Fibroblast of mammary gland (primary cell): ENCODE measurements at regions not wholly inside any gene's neighbourhood (a gene's known extent, or its start where the extent isn't known, plus 50 kb on each side); places are given as distances from the start of the nearest gene placed in this dataset.

ENCODE experiments used
- DNase-seq: peaks from one replicate; pipeline ENCODE4 v3.0.0-alpha.2; 2010; ENCODE audit warnings: low read depth
- H3K4me3 ChIP-seq: 2 replicates; pipeline ENCODE4 v1.5.1; 2011; ENCODE audit warnings: low read depth, mild to moderate bottlenecking, low read length, moderate library complexity; ENCODE audit not compliant: control insufficient read depth
- TF ChIP-seq, protein P1 (sequence below): conservative IDR thresholded peaks from 2 replicates; pipeline ENCODE4 v1.5.1; 2011; ENCODE audit warnings: low read depth, low read length, inconsistent platforms; ENCODE audit not compliant: control insufficient read depth, insufficient read depth

DNA sequence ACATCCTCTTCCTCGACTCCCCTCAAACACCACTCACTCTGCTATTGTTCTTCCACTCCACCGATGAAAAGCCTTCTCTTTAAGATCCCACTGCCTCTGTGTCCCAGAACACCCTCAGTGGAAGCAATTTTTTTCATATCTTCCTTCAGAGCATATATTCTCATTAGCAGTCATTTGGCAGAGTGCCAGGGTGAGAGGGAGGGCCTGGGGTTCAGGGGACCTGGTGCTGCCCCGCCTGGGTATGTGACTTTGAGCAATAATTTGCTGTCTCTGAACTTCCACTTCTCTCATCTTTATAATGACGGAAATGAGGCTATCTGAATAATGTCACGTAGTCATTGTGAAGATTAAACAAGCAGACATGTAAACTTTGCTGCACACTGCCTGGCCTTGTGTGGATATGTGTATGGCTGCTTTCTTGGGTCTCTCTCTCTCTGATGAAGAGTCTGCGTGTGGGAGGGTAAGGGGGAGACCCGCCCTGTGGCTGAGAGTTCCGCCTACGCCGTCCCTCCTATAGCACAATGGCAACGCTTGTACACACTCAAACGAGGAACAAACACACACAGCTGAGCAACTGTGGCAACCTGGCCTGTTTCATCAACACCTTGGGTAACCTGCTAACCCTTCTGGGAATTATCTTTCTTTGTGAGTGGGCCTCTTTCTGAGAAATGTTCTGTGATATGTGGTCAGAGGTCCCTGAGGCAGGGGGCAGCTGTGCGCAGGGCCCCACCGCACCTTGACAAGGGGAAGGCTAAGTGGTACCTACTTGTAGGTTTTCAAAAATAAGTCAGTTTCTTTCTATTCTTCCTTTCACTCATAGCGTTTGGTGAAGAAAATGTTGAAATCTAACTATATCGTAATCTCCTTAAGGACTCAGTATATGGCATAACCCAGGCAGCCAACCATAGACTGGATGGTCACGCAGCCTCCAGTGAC is 369.8 kb downstream of the SV2B start:
- TF ChIP-seq, protein P1, sequence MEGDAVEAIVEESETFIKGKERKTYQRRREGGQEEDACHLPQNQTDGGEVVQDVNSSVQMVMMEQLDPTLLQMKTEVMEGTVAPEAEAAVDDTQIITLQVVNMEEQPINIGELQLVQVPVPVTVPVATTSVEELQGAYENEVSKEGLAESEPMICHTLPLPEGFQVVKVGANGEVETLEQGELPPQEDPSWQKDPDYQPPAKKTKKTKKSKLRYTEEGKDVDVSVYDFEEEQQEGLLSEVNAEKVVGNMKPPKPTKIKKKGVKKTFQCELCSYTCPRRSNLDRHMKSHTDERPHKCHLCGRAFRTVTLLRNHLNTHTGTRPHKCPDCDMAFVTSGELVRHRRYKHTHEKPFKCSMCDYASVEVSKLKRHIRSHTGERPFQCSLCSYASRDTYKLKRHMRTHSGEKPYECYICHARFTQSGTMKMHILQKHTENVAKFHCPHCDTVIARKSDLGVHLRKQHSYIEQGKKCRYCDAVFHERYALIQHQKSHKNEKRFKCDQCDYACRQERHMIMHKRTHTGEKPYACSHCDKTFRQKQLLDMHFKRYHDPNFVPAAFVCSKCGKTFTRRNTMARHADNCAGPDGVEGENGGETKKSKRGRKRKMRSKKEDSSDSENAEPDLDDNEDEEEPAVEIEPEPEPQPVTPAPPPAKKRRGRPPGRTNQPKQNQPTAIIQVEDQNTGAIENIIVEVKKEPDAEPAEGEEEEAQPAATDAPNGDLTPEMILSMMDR, result no peak
- no peak for DNase-seq
- no peak overlapping the region for H3K4me3 ChIP-seq

DNA sequence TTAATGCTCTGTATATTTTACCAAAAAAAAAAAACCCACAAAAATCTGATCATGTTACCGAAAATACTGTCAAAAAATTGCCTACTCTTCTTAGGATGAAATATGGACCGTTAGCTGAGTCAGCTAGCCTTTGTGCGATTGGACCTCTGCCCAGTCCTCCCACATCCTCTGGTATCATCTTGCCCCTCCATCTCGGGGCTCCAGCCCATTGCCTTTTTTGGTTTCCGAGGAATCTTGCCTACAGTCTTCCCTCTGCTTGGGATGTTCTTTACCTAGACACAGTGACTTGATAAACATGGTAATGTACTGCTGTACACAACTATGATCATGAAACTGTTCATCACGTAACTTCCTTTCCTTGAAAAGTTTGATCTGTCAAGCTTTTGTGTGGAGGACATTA is 371.4 kb downstream of the SV2B start:
- no peak overlapping the region for H3K4me3 ChIP-seq
- peak; percentile 82 for DNase-seq
- TF ChIP-seq, protein P1, result no peak

DNA sequence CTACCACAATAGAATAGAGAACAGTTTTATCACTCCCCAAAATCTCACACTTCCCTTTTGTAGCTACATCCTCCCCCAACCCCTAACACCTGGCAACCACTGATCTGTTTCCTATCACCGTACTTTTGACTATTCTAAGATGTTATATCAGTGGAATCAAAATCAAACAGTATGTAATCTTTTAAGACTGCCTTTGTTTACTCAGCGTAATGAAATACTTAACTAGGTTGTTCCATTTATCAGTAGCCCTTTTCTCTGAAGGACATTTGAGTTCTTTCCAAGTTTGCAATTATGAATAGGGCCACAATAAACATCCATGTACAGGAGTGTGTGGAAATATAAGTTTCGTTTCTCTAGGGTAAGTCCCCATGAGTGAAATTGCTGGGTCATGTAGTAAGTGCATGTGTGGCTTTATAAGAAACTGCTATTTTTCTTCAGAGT is 372.3 kb downstream of the SV2B start:
- H3K4me3 ChIP-seq, result no peak overlapping the region
- DNase-seq, result no peak
- TF ChIP-seq, protein P1, result no peak

DNA sequence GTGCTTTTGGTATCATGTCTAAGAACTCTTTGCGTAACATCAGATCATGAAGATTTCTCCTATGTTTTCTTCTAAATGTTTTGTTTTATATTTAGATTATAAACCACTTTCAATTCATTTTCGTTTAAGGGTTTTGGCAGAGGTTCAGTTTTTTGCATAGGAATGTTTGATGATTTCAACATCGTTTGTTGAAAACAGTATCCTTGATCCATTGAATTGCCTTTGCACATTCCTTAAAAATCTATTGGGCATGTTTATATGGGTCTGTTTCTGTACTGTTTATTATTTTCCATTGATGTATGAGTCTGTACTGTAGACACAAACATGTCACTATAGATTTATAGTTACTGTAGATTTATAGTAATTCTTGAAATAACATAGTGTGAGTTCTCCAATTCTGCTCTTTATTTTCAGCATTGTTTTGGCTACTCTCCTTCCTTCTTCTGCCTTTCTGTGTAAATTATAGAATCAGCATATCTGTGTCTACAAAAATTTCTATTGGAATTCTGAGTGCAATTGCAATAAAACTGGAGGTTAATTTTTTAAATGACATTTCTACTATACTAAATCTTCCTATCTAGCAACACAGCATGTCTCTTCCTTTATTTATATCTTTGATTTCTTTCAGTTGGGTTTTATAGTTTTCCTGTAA is 374.0 kb downstream of the SV2B start:
- H3K4me3 ChIP-seq, result no peak overlapping the region
- DNase-seq, result peak; percentile 38
- TF ChIP-seq, protein P1, result no peak

DNA sequence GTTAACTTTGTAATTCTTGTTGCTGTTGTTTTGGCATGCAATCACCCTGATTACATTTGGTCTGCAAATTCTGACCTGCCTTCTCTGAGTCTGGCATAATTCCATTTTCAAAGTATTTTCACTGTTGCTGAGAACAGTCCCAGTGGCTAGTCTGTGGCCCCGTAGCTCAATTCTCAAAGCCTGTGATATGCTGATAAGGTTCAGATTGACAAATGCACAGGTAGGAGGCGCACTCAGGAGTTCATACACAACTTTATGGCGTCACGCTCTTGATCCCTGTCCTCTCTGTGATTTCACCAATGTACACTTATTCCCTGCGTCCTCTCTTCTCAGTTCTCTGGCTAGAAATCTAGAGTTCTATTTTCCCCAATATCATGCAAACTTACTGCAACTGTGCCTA is 376.6 kb upstream of the SLCO3A1 start:
- DNase-seq, result no peak
- TF ChIP-seq, protein P1, result no peak
- H3K4me3 ChIP-seq, result no peak overlapping the region

DNA sequence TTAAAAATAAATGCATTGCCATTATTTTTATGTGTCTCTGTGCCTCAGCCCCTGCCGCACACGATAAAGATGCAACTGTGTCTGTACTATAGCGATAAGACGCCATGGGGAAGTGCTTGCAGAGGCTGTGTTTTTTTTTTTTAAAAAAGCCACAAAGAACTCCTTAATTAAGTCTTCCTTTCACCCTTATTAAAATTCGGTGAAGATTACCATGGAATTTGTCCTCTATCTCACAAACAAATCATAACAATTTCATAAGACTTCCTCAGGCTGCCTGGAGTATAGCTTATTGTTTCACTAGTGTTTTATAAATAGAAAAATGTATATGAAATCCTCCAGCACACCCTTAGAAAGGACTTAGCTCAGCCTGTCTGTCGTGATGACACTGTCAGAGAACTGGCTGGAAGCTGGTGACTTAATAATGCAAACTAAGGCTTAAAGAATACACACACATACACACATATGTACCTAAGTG is 374.8 kb upstream of the SLCO3A1 start:
- no peak overlapping the region for H3K4me3 ChIP-seq
- TF ChIP-seq, protein P1, result no peak
- no peak for DNase-seq
